ENCODE measurements at regions not wholly inside any gene's neighbourhood (a gene's known extent, or its start where the extent isn't known, plus 50 kb on each side); places are given as distances from the start of the nearest gene placed in this dataset.
A peak's percentile ranks its signal among the peaks of the same experiment; 100 is the strongest.

- H3K4me1 ChIP-seq, result no peaks in the 10 kb centered on the region
- no peaks in the 10 kb centered on the region for H3K36me3 ChIP-seq
- no peaks in the 10 kb centered on the region for H3K27me3 ChIP-seq
- no peak for DNase-seq
- H3K27ac ChIP-seq, result no peak overlapping the region
- H3K4me3 ChIP-seq, result no peak overlapping the region
- no peaks in the 10 kb centered on the region for H3K9me3 ChIP-seq
- TF ChIP-seq, protein P1, sequence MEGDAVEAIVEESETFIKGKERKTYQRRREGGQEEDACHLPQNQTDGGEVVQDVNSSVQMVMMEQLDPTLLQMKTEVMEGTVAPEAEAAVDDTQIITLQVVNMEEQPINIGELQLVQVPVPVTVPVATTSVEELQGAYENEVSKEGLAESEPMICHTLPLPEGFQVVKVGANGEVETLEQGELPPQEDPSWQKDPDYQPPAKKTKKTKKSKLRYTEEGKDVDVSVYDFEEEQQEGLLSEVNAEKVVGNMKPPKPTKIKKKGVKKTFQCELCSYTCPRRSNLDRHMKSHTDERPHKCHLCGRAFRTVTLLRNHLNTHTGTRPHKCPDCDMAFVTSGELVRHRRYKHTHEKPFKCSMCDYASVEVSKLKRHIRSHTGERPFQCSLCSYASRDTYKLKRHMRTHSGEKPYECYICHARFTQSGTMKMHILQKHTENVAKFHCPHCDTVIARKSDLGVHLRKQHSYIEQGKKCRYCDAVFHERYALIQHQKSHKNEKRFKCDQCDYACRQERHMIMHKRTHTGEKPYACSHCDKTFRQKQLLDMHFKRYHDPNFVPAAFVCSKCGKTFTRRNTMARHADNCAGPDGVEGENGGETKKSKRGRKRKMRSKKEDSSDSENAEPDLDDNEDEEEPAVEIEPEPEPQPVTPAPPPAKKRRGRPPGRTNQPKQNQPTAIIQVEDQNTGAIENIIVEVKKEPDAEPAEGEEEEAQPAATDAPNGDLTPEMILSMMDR (IDR thresholded peaks at IDR 0.05), result no peak
- TF ChIP-seq POLR2A (IDR thresholded peaks at IDR 0.05), result no peak
Measured at GRCh38 chr13:40124633-40125015, 469.2 kb downstream of the COG6 start.

- Histone ChIP-seq H3K4me1 (no peaks in the 10 kb centered on the region), H3K36me3 (no peaks in the 10 kb centered on the region), H3K27ac (no peak overlapping the region), H3K4me3 (no peak overlapping the region), H3K9me3 (no peaks in the 10 kb centered on the region), H3K27me3 (no peaks in the 10 kb centered on the region)
- no peak for TF ChIP-seq POLR2A (IDR thresholded peaks at IDR 0.05)
- TF ChIP-seq, protein P1 (IDR thresholded peaks at IDR 0.05), result no peak
- no peak for DNase-seq
Measured at GRCh38 chr13:40125336-40125735, 469.9 kb downstream of the COG6 start.

- no peaks in the 10 kb centered on the region for H3K27me3 ChIP-seq
- no peaks in the 10 kb centered on the region for H3K4me1 ChIP-seq
- DNase-seq, result no peak
- H3K36me3 ChIP-seq, result no peaks in the 10 kb centered on the region
- H3K4me3 ChIP-seq, result no peak overlapping the region
- no peaks in the 10 kb centered on the region for H3K9me3 ChIP-seq
- H3K27ac ChIP-seq, result peak overlapping the region in 1 of 4 donors; percentile 28
- TF ChIP-seq POLR2A (IDR thresholded peaks at IDR 0.05), result no peak
- TF ChIP-seq, protein P1 (IDR thresholded peaks at IDR 0.05), result no peak
Measured at GRCh38 chr13:40126306-40127085, 471.0 kb downstream of the COG6 start.

- Histone ChIP-seq H3K36me3 (no peaks in the 10 kb centered on the region), H3K4me3 (no peak overlapping the region), H3K9me3 (no peaks in the 10 kb centered on the region), H3K4me1 (no peaks in the 10 kb centered on the region), H3K27ac (peak overlapping the region in 1 of 4 donors; percentile 28), H3K27me3 (no peaks in the 10 kb centered on the region)
- TF ChIP-seq POLR2A (IDR thresholded peaks at IDR 0.05), result no peak
- TF ChIP-seq, protein P1 (IDR thresholded peaks at IDR 0.05), result no peak
- peak in 2 of 3 donors; percentile 76 to 84 for DNase-seq
Measured at GRCh38 chr13:40127476-40127875, 472.0 kb downstream of the COG6 start.

DNA sequence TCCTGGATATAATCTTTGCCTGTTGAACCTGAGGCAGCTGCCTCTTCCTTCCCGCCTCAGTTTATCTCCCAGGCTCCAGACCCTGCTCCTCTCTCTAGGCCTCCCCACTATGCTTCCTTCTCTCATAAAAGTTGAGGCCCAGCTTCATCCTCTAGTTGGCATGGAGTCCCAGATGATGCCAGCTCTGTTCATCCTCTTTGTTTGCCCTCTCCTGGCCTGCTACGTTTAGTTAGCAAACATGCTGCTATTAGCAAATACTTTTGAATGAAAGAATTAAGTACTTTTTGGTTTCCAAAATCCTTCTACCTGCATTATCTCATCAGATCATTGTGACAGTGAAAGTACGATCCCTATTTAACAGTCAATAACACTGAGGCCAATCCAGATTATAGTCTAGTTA is 472.5 kb downstream of the COG6 start:
- Histone ChIP-seq H3K27ac (peak overlapping the region in 1 of 4 donors; percentile 28), H3K4me1 (no peaks in the 10 kb centered on the region), H3K4me3 (no peak overlapping the region), H3K27me3 (no peaks in the 10 kb centered on the region), H3K9me3 (no peaks in the 10 kb centered on the region), H3K36me3 (no peaks in the 10 kb centered on the region)
- TF ChIP-seq, protein P1 (IDR thresholded peaks at IDR 0.05), result no peak
- no peak for TF ChIP-seq POLR2A (IDR thresholded peaks at IDR 0.05)
- no peak for DNase-seq

Measured in Peyer's patch (tissue), 4 donors.